ENCODE measurements at regions not wholly inside any gene's neighbourhood (a gene's known extent, or its start where the extent isn't known, plus 50 kb on each side); places are given as distances from the start of the nearest gene placed in this dataset.

DNA sequence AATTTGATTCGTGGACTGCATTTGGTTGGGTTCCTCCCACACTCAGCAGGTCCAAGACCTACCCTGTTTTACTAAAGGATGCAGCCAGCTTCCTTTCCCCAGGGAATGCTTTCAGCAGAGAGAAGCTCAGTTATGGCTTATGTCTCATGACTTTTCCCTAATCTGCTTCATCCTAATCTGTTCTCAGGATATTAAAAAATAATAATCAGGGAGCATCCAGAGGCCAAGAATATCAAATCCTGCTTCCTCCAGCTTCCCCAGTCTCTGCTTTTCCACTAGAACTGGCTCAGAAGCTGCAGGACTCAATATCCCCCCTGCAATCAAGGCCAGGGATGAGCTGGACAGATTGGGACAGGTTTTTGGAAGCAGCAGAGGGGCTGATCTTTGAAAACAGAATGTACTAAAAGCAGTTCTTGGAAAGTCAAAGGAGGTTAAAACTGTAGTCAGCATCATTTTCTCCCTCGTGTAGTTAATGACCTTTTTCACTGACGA lies 326.9 kb upstream of the TNP1 start:
- ChIA-PET CTCF (no interaction called here), POLR2A (ENCODE audit: low non-redundant PET) (no interaction called here)
- intact Hi-C loops (cut with micrococcal nuclease; ENCODE audit: unreplicated experiment), result no loop called here
- Histone ChIP-seq H3K36me3 (ENCODE audit: insufficient read depth, low read length, poor library complexity, severe bottlenecking) (no peaks in the 10 kb centered on the region), H3K9me3 (ENCODE audit: low read depth, low read length, poor library complexity, severe bottlenecking) (no peaks in the 10 kb centered on the region), H3K27ac (ENCODE audit: low read depth, low read length, poor library complexity, severe bottlenecking) (no peak overlapping the region), H3K4me1 (ENCODE audit: insufficient read depth, low read length, poor library complexity, severe bottlenecking) (no peaks in the 10 kb centered on the region), H3K27me3 (replicated peaks; ENCODE audit: insufficient read depth, low read depth, low read length, poor library complexity) (no peaks in the 10 kb centered on the region), H3K4me3 (ENCODE audit: low read depth, low read length, poor library complexity, severe bottlenecking) (no peak overlapping the region)
- BruUV-seq (replicated peaks), result no TSS peak
- DNase-seq (ENCODE audit: low spot score), result no peak
- TF ChIP-seq CTCF (conservative IDR thresholded peaks at IDR 0.05; ENCODE audit: low read depth, low read length) (no peak), EZH2 (IDR thresholded peaks at IDR 0.05; ENCODE audit: borderline replicate concordance, low read depth, low read length, poor library complexity, severe bottlenecking) (no peak)

DNA sequence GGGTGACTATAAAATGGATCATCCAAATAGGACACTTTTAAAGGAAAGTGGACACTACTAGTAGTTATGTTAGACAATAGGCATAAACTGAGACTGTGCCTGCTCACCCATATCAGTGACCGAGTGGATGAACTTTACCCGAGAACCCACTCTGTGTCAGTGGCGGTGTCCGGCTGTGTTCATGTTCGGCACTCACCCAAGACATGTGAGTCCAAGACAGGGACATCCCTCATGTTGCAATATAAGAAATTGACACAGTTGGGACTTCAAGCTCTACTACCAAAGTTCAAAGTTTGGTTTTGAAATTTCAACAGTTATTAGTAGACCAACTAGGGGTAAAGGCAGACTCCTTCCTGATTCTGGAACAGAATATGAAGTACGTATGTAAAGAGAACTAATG lies 326.3 kb upstream of the TNP1 start:
- DNase-seq (ENCODE audit: low spot score), result no peak
- no TSS peak for BruUV-seq (replicated peaks)
- Histone ChIP-seq H3K4me3 (ENCODE audit: low read depth, low read length, poor library complexity, severe bottlenecking) (no peak overlapping the region), H3K27me3 (replicated peaks; ENCODE audit: insufficient read depth, low read depth, low read length, poor library complexity) (no peaks in the 10 kb centered on the region), H3K9me3 (ENCODE audit: low read depth, low read length, poor library complexity, severe bottlenecking) (no peaks in the 10 kb centered on the region), H3K4me1 (ENCODE audit: insufficient read depth, low read length, poor library complexity, severe bottlenecking) (no peaks in the 10 kb centered on the region), H3K36me3 (ENCODE audit: insufficient read depth, low read length, poor library complexity, severe bottlenecking) (no peaks in the 10 kb centered on the region), H3K27ac (ENCODE audit: low read depth, low read length, poor library complexity, severe bottlenecking) (no peak overlapping the region)
- intact Hi-C loops (cut with micrococcal nuclease; ENCODE audit: unreplicated experiment), result no loop called here
- ChIA-PET CTCF (no interaction called here), POLR2A (ENCODE audit: low non-redundant PET) (no interaction called here)
- TF ChIP-seq EZH2 (IDR thresholded peaks at IDR 0.05; ENCODE audit: borderline replicate concordance, low read depth, low read length, poor library complexity, severe bottlenecking), result no peak
- no peak for TF ChIP-seq CTCF (conservative IDR thresholded peaks at IDR 0.05; ENCODE audit: low read depth, low read length)

- no peaks in the 10 kb centered on the region for H3K9me3 ChIP-seq (ENCODE audit: low read depth, low read length, poor library complexity, severe bottlenecking)
- POLR2A ChIA-PET (ENCODE audit: low non-redundant PET), result no interaction called here
- DNase-seq (ENCODE audit: low spot score), result no peak
- no TSS peak for BruUV-seq (replicated peaks)
- no peak overlapping the region for H3K4me3 ChIP-seq (ENCODE audit: low read depth, low read length, poor library complexity, severe bottlenecking)
- TF ChIP-seq EZH2 (IDR thresholded peaks at IDR 0.05; ENCODE audit: borderline replicate concordance, low read depth, low read length, poor library complexity, severe bottlenecking) (no peak), CTCF (conservative IDR thresholded peaks at IDR 0.05; ENCODE audit: low read depth, low read length) (no peak)
- H3K36me3 ChIP-seq (ENCODE audit: insufficient read depth, low read length, poor library complexity, severe bottlenecking), result no peaks in the 10 kb centered on the region
- intact Hi-C loops (cut with micrococcal nuclease; ENCODE audit: unreplicated experiment), result no loop called here
- H3K4me1 ChIP-seq (ENCODE audit: insufficient read depth, low read length, poor library complexity, severe bottlenecking), result no peaks in the 10 kb centered on the region
- CTCF ChIA-PET, result no interaction called here
- H3K27ac ChIP-seq (ENCODE audit: low read depth, low read length, poor library complexity, severe bottlenecking), result no peak overlapping the region
- H3K27me3 ChIP-seq (replicated peaks; ENCODE audit: insufficient read depth, low read depth, low read length, poor library complexity), result no peaks in the 10 kb centered on the region
Measured at GRCh38 chr2:217185265-217185995, 325.6 kb upstream of the TNP1 start.
